GM23338 (cell line): ENCODE measurements at regions not wholly inside any gene's neighbourhood (a gene's known extent, or its start where the extent isn't known, plus 50 kb on each side); places are given as distances from the start of the nearest gene placed in this dataset.

Experiments used
- ATAC-seq: fragments of 200-7000 bp; cut with Tn5 transposase; 3 replicates; pipeline ENCODE4 v1.9.1; 2020
- DNase-seq: peaks from one replicate; pipeline ENCODE4 v3.0.0-alpha.2; 2015; ENCODE audit warnings: low spot score
- H2AFZ ChIP-seq: fragments of 200-600 bp; sonication (generic); 2 replicates; pipeline ENCODE4 v1.8.0; 2016; ENCODE audit warnings: antibody characterized with exemption, mild to moderate bottlenecking, moderate library complexity
- H3F3A ChIP-seq: fragments of 200-600 bp; sonication (generic); replicated peaks from 2 replicates; pipeline ENCODE4 v1.8.0; 2017; ENCODE audit warnings: antibody characterized with exemption, mixed run types, low read depth
- H3K27ac ChIP-seq: fragments of 200-600 bp; sonication (generic); 2 replicates; pipeline ENCODE4 v1.6.1; 2016; ENCODE audit warnings: low read depth
- H3K27me3 ChIP-seq: fragments of 200-600 bp; sonication (generic); 2 replicates; pipeline ENCODE4 v1.8.0; 2016; ENCODE audit warnings: mild to moderate bottlenecking, mixed run types, moderate library complexity; ENCODE audit not compliant: insufficient read depth
- H3K36me3 ChIP-seq: fragments of 200-600 bp; sonication (generic); 2 replicates; pipeline ENCODE4 v1.8.0; 2016; ENCODE audit warnings: mild to moderate bottlenecking; ENCODE audit not compliant: insufficient read depth
- H3K4me1 ChIP-seq: fragments of 200-600 bp; sonication (generic); 2 replicates; pipeline ENCODE4 v1.8.0; 2016; ENCODE audit warnings: mild to moderate bottlenecking, moderate library complexity; ENCODE audit not compliant: insufficient read depth
- H3K4me2 ChIP-seq: fragments of 200-600 bp; sonication (generic); 2 replicates; pipeline ENCODE4 v1.7.1; 2017; ENCODE audit warnings: mixed run types
- H3K4me3 ChIP-seq: fragments of 200-600 bp; sonication (generic); 2 replicates; pipeline ENCODE4 v1.6.1; 2016; ENCODE audit warnings: mixed run types
- H3K79me2 ChIP-seq: fragments of 200-600 bp; sonication (generic); replicated peaks from 2 replicates; pipeline ENCODE4 v1.8.0; 2017; ENCODE audit warnings: mild to moderate bottlenecking; ENCODE audit not compliant: insufficient read depth
- H3K9me2 ChIP-seq: fragments of 200-600 bp; sonication (generic); 2 replicates; pipeline ENCODE4 v1.8.0; 2017; ENCODE audit not compliant: insufficient read depth
- H4K20me1 ChIP-seq: fragments of 200-600 bp; sonication (generic); replicated peaks from 2 replicates; pipeline ENCODE4 v1.8.0; 2017; ENCODE audit warnings: mild to moderate bottlenecking; ENCODE audit not compliant: insufficient read depth
- H3K27ac Mint-ChIP-seq: 2 replicates; pipeline ENCODE4 v1.8.0; 2020; ENCODE audit warnings: inconsistent platforms, mild to moderate bottlenecking, moderate library complexity, mixed read lengths
- H3K27me3 Mint-ChIP-seq: 3 replicates; pipeline ENCODE4 v1.8.0; 2022; ENCODE audit warnings: low read depth, mild to moderate bottlenecking, moderate library complexity, mixed read lengths, inconsistent platforms; ENCODE audit not compliant: insufficient read depth, poor library complexity
- H3K36me3 Mint-ChIP-seq: 3 replicates; pipeline ENCODE4 v1.8.0; 2021; ENCODE audit warnings: low read depth, mild to moderate bottlenecking, inconsistent platforms, moderate library complexity, mixed read lengths
- H3K4me1 Mint-ChIP-seq: 3 replicates; pipeline ENCODE4 v1.8.0; 2020; ENCODE audit warnings: mild to moderate bottlenecking, inconsistent platforms, mixed read lengths
- H3K4me3 Mint-ChIP-seq: 3 replicates; pipeline ENCODE4 v1.8.0; 2021; ENCODE audit warnings: moderate library complexity, mild to moderate bottlenecking, inconsistent platforms, mixed read lengths
- H3K9me3 Mint-ChIP-seq: 3 replicates; pipeline ENCODE4 v1.8.0; 2020; ENCODE audit warnings: moderate library complexity, mild to moderate bottlenecking, inconsistent platforms, mixed read lengths
- CREB1 ChIP-seq: fragments of 250-450 bp; sonication (Bioruptor Pico); IDR thresholded peaks from 2 replicates; pipeline ENCODE4 v1.5.0; 2020; ENCODE audit warnings: low read depth, mild to moderate bottlenecking, moderate library complexity
- EZH2 ChIP-seq: fragments of 200-600 bp; sonication (generic); IDR thresholded peaks from one replicate; pipeline ENCODE4 v1.8.0; 2017; ENCODE audit warnings: antibody characterized with exemption, mild to moderate bottlenecking, low read depth; ENCODE audit not compliant: unreplicated experiment
- EZH2phosphoT487 ChIP-seq: fragments of 200-600 bp; sonication (generic); IDR thresholded peaks from one replicate; pipeline ENCODE4 v1.8.1; 2018; ENCODE audit warnings: antibody characterized with exemption; ENCODE audit not compliant: unreplicated experiment
- JUNB ChIP-seq: IDR thresholded peaks from one replicate; pipeline ENCODE4 v1.6.1; 2016; ENCODE audit warnings: antibody characterized with exemption; ENCODE audit not compliant: unreplicated experiment
- NANOG ChIP-seq: IDR thresholded peaks from 2 replicates; pipeline ENCODE4 v1.6.1; 2016; ENCODE audit warnings: antibody characterized with exemption, borderline replicate concordance
- POLR2AphosphoS5 ChIP-seq: IDR thresholded peaks from 2 replicates; pipeline ENCODE4 v1.6.1; 2016; ENCODE audit warnings: antibody characterized with exemption, low read depth
- STAT1 ChIP-seq: IDR thresholded peaks from one replicate; pipeline ENCODE4 v1.6.1; 2016; ENCODE audit warnings: antibody characterized with exemption; ENCODE audit not compliant: unreplicated experiment
- ZNF114 ChIP-seq: fragments of 250-450 bp; sonication (Bioruptor Pico); IDR thresholded peaks from 2 replicates; pipeline ENCODE4 v1.5.0; 2020; ENCODE audit warnings: mild to moderate bottlenecking, moderate library complexity
- ZNF331 ChIP-seq: fragments of 250-450 bp; sonication (Bioruptor Pico); IDR thresholded peaks from 2 replicates; pipeline ENCODE4 v1.5.0; 2020; ENCODE audit warnings: low read depth, mild to moderate bottlenecking, moderate library complexity
- TF ChIP-seq, protein P1 (sequence below), 2 experiments: fragments of 200-600 bp in 1 of 2; sonication (generic) in 1 of 2; conservative IDR thresholded peaks; 2 replicates each; pipeline versions ENCODE4 v1.5.1 to v1.6.1; 2016 to 2017; ENCODE audit warnings: antibody characterized with exemption in 2 of 2, low read depth in 2 of 2, mild to moderate bottlenecking in 2 of 2, moderate library complexity in 1 of 2
- TF ChIP-seq, protein P2 (sequence below): fragments of 250-450 bp; sonication (Bioruptor Pico); IDR thresholded peaks from 2 replicates; pipeline ENCODE4 v1.5.0; 2020; ENCODE audit warnings: mild to moderate bottlenecking, moderate library complexity
- TF ChIP-seq, protein P3 (sequence below): IDR thresholded peaks from 2 replicates; pipeline ENCODE4 v1.6.1; 2016; ENCODE audit warnings: antibody characterized with exemption

DNA sequence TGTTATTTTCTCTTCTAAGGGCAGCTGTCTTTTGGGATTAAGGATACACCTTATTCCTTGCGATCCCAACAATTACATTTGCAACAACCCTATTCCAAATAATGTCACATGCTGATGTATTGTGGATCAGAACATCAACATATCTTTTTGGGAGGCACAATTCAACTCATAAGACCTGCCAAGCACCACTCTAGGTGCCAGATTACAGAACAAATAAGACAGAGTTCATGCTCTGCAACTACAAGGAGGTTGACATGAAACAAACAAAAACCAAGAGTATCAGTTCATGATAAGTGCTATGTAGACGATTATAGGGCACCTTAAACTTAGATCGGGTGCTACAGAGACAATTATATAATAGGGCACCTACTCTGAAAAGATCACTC lies 203.2 kb upstream of the SGK1 start (continued):
- TF ChIP-seq, protein P1, sequence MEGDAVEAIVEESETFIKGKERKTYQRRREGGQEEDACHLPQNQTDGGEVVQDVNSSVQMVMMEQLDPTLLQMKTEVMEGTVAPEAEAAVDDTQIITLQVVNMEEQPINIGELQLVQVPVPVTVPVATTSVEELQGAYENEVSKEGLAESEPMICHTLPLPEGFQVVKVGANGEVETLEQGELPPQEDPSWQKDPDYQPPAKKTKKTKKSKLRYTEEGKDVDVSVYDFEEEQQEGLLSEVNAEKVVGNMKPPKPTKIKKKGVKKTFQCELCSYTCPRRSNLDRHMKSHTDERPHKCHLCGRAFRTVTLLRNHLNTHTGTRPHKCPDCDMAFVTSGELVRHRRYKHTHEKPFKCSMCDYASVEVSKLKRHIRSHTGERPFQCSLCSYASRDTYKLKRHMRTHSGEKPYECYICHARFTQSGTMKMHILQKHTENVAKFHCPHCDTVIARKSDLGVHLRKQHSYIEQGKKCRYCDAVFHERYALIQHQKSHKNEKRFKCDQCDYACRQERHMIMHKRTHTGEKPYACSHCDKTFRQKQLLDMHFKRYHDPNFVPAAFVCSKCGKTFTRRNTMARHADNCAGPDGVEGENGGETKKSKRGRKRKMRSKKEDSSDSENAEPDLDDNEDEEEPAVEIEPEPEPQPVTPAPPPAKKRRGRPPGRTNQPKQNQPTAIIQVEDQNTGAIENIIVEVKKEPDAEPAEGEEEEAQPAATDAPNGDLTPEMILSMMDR (conservative IDR thresholded peaks at IDR 0.05; ENCODE audit: low read depth in 2 of 2): no peak
- no peak for TF ChIP-seq EZH2
- no peak for TF ChIP-seq ZNF331 (CRISPR knock-in tag)
- no peak for TF ChIP-seq JUNB

DNA sequence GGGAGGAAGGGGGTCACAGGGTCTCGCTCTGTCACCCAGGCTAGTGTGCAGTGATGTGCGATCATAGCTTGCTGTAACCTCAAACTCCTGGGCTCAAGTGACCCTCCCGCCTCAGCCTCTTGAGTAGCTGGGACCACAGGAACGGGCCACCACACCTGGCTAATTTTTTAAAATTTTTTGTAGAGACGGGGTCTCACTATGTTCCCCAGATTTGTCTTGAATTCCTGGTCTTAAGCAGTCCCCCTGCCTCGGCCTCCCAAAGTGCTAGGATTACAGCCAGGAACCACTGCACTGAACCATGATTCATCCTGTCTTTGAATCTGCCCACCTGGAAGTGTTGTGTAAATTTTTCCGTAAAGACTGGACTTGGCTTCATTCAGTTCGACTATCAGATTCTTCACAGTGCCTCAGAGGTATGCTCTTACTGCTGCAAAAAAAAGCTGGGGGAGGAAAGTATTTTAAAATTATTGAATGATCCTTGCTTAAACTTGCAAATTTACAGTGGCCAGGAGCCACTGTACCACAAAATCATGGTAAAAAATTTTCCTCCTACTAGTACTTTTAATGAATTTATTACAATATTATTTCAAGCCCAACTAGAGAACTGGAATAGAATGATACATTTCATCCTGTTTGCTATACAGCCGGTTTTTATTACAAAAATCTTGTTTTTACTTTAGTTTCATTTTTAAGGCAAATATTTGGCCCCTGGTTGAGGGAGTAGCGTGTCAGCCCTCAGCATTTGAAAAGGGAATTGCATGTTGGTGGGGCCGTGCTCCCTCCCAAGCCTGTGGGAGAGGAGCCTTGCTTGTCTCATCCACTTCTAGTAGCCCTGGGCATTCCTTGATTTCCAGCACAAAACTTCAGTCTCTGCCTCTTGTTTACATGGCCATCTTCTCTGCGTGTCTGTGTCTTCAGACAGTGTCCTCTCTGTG lies 202.5 kb upstream of the SGK1 start:
- H3K4me1 ChIP-seq: peaks cover 21% of the 10 kb centered on the region; the same call in 1 of the 2 replicates
- ATAC-seq (no peak), DNase-seq (no peak)
- H3K27ac ChIP-seq: no peak overlapping the region
- no peaks in the 10 kb centered on the region for H3K27me3 ChIP-seq
- Mint-ChIP-seq H3K4me1 (peaks cover 17% of the 10 kb centered on the region; the same call in 2 of the 3 replicates), H3K4me3 (no peak overlapping the region), H3K27ac (no peak overlapping the region), H3K36me3 (no peaks in the 10 kb centered on the region), H3K9me3 (no peaks in the 10 kb centered on the region), H3K27me3 (peaks cover 3% of the 10 kb centered on the region)
- H3K79me2 ChIP-seq: no peaks in the 10 kb centered on the region
- H3K4me2 ChIP-seq: no peak overlapping the region
- no peak overlapping the region for H3K4me3 ChIP-seq
- H3K36me3 ChIP-seq: no peaks in the 10 kb centered on the region
- no peaks in the 10 kb centered on the region for H3K9me2 ChIP-seq
- no peaks in the 10 kb centered on the region for H3F3A ChIP-seq
- H2AFZ ChIP-seq: peak overlapping the region; percentile 64
- H4K20me1 ChIP-seq: no peaks in the 10 kb centered on the region
- TF ChIP-seq JUNB (no peak), EZH2phosphoT487 (no peak), ZNF114 (CRISPR knock-in tag) (no peak), CREB1 (no peak), STAT1 (no peak), EZH2 (no peak), POLR2AphosphoS5 (no peak), NANOG (no peak), ZNF331 (CRISPR knock-in tag) (no peak)
- TF ChIP-seq, protein P1 (conservative IDR thresholded peaks at IDR 0.05; ENCODE audit: low read depth in 2 of 2): no peak
- TF ChIP-seq, protein P2, sequence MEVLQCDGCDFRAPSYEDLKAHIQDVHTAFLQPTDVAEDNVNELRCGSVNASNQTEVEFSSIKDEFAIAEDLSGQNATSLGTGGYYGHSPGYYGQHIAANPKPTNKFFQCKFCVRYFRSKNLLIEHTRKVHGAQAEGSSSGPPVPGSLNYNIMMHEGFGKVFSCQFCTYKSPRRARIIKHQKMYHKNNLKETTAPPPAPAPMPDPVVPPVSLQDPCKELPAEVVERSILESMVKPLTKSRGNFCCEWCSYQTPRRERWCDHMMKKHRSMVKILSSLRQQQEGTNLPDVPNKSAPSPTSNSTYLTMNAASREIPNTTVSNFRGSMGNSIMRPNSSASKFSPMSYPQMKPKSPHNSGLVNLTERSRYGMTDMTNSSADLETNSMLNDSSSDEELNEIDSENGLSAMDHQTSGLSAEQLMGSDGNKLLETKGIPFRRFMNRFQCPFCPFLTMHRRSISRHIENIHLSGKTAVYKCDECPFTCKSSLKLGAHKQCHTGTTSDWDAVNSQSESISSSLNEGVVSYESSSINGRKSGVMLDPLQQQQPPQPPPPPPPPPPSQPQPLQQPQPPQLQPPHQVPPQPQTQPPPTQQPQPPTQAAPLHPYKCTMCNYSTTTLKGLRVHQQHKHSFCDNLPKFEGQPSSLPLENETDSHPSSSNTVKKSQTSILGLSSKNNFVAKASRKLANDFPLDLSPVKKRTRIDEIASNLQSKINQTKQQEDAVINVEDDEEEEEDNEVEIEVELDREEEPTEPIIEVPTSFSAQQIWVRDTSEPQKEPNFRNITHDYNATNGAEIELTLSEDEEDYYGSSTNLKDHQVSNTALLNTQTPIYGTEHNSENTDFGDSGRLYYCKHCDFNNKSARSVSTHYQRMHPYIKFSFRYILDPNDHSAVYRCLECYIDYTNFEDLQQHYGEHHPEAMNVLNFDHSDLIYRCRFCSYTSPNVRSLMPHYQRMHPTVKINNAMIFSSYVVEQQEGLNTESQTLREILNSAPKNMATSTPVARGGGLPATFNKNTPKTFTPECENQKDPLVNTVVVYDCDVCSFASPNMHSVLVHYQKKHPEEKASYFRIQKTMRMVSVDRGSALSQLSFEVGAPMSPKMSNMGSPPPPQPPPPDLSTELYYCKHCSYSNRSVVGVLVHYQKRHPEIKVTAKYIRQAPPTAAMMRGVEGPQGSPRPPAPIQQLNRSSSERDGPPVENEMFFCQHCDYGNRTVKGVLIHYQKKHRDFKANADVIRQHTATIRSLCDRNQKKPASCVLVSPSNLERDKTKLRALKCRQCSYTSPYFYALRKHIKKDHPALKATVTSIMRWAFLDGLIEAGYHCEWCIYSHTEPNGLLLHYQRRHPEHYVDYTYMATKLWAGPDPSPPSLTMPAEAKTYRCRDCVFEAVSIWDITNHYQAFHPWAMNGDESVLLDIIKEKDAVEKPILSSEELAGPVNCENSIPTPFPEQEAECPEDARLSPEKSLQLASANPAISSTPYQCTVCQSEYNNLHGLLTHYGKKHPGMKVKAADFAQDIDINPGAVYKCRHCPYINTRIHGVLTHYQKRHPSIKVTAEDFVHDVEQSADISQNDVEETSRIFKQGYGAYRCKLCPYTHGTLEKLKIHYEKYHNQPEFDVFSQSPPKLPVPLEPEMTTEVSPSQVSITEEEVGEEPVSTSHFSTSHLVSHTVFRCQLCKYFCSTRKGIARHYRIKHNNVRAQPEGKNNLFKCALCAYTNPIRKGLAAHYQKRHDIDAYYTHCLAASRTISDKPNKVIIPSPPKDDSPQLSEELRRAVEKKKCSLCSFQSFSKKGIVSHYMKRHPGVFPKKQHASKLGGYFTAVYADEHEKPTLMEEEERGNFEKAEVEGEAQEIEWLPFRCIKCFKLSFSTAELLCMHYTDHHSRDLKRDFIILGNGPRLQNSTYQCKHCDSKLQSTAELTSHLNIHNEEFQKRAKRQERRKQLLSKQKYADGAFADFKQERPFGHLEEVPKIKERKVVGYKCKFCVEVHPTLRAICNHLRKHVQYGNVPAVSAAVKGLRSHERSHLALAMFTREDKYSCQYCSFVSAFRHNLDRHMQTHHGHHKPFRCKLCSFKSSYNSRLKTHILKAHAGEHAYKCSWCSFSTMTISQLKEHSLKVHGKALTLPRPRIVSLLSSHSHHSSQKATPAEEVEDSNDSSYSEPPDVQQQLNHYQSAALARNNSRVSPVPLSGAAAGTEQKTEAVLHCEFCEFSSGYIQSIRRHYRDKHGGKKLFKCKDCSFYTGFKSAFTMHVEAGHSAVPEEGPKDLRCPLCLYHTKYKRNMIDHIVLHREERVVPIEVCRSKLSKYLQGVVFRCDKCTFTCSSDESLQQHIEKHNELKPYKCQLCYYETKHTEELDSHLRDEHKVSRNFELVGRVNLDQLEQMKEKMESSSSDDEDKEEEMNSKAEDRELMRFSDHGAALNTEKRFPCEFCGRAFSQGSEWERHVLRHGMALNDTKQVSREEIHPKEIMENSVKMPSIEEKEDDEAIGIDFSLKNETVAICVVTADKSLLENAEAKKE (CRISPR knock-in tag): no peak
- TF ChIP-seq, protein P3, sequence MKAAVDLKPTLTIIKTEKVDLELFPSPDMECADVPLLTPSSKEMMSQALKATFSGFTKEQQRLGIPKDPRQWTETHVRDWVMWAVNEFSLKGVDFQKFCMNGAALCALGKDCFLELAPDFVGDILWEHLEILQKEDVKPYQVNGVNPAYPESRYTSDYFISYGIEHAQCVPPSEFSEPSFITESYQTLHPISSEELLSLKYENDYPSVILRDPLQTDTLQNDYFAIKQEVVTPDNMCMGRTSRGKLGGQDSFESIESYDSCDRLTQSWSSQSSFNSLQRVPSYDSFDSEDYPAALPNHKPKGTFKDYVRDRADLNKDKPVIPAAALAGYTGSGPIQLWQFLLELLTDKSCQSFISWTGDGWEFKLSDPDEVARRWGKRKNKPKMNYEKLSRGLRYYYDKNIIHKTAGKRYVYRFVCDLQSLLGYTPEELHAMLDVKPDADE: no peak
